Hematopoietic multipotent progenitor cell treated with erythropoietin and hydrocortisone succinate and interleukin-3 and kit ligand, for 6 days (in vitro differentiated cells): ENCODE measurements at regions not wholly inside any gene's neighbourhood (a gene's known extent, or its start where the extent isn't known, plus 50 kb on each side); places are given as distances from the start of the nearest gene placed in this dataset.
A peak's percentile ranks its signal among the peaks of the same experiment; 100 is the strongest.

Experiments used
- DNase-seq: peaks from one replicate; pipeline ENCODE4 v3.0.0-alpha.2; 2015

DNA sequence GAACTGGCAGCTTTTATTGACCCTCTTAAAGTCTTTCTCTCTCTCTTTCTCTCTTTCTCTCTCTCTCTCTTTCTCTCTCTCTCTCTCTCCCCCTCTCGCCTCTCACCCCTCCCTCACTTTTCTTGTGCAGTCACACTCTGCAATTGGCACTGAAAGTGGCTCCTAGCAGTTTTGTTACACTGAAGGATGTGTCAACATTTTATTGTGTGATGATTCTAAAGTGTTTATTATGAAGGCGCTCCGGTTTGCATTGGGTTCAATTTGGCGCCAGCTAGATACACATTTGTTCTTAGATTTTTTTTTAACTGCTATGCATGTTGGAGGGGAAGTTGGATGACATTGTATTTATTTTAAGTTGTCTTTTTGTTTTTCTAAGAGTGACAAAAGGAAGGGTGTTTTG lies 64.0 kb upstream of the CHRM3 start:
- no peak for DNase-seq

DNA sequence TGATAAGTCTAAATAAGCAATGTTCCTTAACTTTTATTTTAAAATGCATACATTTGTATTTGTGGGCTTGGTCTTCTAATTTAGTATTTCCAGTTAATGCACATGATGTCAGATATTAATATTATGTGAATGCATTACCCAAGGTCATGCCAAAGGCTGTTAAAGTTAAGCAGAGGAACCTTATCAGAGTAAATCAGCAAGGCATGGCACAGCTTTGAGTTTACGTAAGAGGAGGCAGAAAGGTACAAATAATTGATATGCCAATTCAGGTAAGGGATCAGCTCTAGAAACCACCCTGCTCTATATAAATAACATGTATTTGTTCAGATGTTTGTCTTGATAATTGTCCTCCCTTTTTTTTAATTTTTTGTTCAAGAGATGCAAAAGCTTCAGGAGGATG lies 64.5 kb upstream of the CHRM3 start:
- no peak for DNase-seq

DNA sequence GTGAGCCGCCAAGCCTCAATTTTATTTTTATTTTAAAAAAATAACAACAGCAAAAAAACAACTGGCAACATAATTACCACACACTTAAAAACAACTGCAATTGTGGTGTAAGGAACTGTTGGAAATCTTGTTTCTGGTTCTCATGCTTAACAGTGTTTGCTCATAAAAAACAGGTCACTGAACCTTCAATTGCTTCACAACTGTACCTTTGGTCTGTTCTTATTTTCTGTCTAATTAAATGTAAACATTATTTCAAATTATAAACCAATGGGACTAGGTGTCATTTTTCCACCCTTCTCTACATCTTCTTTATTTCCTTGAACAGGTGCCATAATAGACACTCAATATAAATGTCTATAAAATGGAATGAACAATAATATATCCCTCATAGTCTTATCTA lies 68.4 kb upstream of the CHRM3 start:
- no peak for DNase-seq

DNA sequence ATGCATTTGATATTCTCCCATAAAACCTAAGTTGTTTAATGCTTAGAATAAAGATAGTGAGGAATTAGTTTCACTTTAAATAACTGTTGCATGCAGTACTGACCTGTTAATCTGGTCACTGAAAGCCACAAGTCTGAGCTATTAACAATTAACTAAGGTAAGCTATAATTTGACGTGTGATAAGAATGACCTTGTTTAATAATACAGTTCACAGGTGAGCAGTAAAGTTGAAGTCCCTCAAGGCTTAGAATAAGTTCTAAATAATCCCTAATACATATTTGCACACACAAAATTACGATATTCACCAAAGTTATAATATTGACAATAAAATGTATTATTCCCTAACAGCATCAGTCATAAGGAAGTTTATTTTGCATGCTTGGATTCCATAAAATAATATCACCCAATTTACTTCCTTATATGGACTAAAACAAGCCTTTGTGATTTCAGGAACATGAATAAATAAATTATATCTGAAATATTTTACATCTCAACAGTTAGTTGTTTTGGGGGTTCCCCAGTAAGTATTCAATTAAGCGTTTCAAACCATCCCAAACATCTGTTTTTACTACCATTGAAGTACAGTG lies 70.6 kb upstream of the CHRM3 start:
- no peak for DNase-seq

DNA sequence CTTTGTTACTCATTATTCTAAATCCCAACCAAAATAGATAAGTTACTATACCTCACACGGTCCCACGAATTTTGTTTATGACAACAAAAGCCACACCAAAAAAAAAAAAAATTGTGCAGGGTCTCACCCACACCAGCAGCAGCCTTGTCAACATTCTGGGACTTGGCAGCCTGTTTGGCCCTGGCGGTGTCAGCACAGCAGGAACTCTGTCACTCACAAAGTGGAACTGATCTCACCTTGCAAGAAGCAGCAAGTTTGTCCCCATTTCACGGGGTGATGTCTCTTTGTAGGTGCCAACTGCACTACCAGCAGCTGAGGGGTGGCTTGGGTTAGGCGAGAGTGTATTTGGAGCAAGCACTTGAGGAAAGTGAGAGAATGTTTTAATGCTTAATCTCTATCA lies 75.0 kb upstream of the CHRM3 start:
- no peak for DNase-seq

DNA sequence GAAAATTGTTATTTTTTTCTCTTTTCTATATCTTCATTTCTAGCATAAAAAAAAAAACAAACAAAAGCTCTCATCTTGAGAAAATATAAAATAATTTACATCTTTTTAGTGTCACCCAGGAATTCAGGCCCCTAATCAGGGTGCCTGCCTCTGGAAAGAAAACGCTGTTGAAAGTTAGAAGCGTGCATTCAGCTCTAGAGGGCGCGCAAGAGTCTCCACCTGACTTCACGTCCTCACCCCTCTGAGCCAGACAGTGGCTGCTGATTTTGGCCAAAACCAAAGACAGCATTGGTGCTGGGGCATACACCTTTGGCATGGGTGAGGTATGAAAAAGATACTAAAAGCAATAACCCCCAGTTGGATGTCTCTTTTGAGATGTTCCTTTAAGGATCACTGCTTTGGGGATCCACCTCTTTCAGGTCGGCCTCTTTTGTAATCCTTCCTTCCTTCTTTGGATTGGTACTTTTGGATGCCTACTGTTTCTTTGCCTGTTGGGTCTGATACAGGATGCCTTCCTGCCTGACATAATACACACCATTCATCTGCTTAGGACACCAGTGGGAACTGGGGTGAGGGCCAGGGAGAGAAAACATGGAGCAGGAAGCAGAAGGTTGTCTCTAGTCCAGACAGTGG lies 77.6 kb upstream of the CHRM3 start:
- DNase-seq = peak; percentile 76

DNA sequence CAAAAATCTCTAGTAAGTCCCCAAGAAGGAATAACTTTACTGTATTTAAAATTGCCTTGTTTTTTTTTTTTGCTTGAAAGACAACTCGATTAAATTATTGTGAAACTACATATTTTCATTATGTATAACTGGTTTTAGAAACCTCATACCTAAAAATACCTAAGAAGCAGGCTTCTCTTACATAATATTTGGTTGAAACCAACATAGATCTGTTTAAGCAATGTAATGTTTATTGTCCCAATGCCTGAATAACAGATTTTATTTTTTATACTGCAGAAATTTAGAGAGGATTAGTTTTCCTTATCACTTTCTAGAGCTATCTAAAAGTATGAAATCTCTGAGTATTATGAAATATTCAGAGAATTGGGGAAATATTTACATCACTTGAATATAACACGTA lies 78.5 kb upstream of the CHRM3 start:
- no peak for DNase-seq

DNA sequence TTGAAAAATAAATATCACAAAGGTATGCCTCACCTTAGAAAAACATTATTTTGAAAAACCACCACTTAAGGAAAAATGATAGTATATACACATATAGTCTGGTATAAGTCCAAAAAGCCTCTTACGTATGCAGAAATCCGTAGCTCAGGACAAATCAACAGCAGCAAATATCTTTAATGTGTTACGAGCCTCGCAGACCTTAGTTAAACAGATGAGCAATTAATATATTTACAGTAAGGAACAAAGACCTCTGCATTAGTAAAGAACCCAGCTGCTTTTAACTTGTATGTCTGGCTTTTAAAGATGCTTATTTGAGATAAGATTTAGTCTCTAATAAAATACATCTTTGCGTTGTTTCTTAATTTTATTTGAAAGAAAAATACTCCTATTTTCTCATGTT lies 79.9 kb upstream of the CHRM3 start:
- DNase-seq = no peak

DNA sequence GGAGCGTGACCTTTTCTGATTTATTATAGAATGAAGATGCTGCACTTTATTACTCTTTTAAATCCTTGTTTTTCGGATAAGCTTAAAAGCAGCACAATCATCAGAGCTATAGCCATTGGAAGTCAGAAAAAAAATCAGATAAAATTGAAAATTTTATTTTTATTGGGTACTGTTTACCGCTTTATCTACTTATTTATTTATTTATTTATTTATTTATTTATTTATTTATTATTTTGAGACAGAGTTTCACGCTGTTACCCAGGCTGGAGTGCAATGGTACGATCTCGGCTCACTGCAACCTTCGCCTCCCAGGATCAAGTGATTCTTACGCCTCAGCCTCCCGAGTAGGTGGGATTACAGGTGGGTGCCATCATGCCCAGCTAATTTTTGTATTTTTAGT lies 83.1 kb upstream of the CHRM3 start:
- DNase-seq = no peak

DNA sequence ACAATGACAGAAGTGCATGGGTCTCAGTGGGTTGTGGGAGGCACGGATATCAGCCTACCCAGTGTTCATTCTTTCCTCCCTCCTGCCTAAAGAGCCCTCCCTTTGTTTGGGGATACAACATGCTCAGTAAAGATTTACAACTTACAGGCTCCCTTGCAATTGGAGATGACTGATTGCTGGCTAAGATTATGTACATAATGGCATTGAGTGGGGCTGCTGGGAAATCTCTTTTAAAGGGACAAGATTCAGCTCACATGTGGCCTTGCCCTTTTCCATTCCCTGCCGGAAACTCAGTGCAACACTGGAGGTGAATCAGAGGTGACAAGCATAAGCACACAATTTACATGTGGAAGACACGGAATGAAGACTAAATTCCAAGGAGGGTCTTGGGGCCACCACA lies 83.7 kb upstream of the CHRM3 start:
- DNase-seq = no peak

DNA sequence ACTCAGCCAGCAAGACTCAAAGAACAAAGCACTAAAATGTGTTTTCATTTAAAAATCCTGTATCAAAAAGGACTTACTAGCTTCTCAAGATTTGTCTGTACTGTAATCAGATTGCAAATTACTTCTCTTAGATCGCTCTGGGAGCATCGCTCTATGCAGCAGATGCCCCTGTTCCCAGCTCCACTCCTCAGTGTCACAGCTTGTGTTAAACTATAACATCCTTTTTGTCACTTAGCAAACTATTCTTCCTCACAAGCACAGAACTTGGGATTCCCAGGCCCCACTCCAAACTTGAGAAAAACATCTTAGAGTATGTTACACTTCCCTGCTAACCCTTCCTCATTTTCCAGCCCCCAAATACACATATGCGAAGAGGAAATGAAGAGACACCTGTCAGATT lies 85.1 kb upstream of the CHRM3 start:
- DNase-seq = no peak

DNA sequence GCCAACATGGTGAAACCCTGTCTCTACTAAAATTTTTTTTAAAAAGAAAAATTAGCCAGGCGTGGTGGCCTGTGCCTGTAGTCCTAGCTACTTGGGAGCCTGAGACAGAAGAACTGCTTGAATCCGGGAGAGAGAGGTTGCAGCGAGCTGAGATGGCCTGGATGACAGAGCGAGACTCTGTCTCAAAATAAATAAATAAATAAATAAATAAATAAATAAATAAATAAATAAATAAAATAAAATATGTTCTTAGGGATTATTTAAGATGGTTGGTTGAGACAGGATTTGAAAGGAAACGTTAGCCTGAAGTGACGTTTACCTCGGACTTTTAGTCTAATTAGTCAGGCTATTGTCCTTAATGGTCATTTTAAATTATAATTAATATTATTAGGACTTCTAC lies 88.5 kb upstream of the CHRM3 start:
- DNase-seq = no peak

DNA sequence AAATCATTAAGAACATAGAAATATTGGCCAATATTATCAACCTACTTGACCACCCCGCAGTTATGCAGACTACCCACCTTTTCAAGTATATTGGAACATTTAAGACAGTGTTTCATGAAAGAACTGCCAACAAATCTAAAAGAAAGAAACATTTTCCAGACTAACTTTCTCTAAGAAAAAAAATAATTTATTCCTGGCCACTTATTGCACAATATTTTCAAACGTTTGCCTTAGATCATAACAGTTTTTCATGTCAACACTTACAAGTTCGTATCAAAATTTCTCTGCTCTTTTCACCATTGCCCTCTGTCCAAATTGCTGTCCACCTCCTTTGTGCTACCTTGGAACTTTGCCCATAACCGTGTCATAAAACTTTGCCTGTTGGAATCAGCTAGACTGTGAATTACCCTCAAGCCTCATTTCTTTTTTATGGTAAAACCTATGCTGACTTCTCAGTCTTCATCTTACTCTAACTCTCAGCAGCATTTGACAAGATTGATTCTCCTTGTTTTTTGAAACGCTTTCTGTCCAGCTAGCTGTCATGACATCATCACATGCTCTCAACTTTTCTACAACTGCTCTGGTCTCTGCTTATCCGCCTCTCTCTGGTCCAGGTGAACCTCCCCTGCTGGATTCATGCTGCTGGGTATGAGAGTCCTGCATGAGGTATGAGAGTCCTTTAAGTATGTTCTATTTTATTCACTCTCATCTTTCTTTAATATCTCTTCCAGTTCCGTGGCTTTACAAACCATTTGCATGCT lies 92.8 kb upstream of the CHRM3 start:
- no peak for DNase-seq

DNA sequence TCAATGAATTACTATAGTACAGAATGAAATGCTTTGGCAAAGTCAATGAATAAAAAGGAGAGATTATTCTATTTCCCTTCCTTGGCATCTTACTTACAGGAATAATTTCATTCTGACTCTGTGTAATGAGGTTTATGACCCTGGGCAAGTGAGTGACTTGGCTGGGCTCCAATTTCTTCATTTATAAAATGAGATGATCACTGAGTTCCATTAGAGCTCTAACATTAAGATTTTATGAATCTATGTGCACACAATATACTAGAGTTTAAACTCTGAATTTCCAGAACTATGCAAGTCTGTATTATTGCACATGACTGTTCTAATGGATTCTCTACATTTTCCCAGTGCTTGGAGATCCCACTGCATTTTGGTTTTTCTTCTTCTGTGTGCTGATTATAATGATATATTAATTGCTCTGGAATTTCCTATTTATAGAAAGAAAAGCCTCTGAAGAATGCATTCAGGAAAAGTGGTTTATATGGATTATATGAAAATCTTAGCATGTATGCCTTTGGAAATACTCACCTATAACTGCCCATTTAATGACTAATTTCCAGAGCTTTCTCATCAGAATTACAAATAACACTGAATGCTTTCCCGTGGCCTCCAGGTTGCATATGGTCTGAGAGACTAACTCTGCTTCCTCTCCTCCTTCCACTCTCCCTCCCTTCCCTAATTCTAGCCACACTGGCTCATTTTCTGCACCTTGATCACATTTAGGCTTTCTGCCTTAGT lies 97.4 kb upstream of the CHRM3 start:
- DNase-seq = no peak

DNA sequence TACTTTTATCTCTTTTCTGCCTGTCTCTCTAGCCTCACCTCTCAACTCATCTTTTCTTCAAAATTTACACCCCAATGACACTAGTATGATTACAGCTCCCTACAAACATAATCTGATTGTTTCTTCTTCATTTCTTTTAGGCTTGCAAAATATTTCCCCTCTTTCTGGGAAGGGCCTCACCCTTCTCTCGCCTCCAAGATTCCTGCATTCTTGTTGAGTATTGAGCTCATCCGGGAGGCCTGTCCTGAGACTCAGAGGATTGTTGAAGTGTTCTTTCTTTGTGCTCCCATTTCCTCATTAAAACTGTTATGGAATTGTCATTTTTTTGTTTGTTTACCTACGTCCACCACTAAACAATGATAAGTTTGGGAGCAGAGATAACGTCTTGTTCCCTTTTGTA lies 99.1 kb upstream of the CHRM3 start:
- no peak for DNase-seq

DNA sequence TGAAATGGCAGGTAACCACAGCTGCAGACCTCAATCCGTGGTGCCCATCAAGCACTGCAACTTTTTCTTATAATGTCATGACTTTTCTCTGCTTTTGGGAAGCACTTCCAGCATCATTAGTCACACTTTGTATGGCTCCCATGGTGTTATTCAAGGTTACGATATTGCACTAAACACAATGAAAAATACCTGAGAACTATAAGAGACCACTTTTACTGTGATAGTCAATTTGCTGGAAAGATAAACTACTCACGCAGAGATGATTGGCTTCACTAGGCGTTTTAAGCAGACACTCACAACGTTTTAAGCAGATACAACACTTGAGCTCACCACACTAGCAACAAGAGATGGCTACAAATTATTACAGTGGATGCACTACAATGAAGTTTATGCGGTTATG lies 103.2 kb upstream of the CHRM3 start:
- DNase-seq = no peak

DNA sequence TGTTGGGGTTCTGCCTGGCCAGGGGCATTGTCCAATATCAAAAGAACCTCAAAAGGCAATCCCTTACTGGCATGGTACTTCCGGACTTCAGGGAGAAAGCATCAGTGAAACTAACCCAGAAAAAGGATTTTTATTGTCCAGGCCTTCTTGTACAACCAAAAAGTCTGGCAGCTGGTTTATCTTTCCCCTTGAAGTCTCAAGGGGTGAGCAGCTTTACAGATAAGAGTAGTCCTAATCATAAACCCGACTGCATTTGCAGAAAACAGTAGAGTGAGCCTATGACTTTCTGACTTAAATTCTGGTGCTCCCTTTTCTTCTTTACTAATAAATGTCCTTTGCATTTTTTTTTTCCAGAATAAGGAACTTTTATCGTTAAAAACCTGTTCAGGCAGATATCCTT lies 104.0 kb upstream of the CHRM3 start:
- no peak for DNase-seq

DNA sequence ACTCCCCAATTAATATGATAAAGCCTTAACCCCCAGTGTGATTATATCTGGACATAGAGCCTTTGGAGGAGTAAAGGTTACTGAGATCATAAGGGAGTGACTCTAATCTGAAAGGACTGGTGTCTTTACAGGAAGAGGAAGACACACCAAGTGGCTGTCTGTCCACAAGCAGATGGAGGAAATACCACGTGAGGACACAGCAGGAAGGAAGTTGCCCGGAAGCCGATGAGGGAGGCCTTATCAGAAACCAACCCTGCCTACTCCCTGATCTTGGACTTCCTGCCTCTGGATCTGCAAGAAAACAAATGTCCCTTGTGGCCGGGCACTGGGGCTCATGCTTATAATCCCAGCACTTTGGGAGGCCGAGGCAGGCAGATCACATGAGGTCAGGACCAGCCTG lies 110.3 kb upstream of the CHRM3 start:
- DNase-seq = peak; percentile 11

DNA sequence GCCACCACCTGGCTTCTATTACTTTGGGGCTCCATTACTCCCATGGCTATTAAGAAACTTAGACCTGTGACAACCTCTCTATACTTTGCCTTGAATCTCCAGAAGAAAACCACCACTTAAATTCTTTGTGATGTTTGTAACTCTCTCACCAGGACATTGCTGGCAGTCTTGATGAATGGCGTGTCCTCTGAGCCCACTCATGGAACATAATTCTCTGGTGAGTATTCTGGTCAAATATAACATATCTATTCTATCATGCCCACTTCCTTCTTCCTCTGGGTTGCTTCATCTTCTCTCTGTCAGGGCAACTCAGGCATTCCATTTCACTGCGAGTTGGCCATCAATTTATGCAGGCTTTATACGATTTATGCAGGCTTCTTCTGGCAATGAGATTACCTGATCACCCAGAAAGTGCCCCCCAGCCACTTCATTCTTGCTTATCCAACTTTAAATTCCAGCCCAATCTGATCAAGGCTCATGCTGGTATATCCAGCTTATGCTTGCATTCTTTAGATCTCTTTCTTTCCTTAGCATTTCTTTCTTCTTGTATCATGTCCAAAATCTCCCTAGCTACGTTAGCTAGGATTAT lies 112.0 kb upstream of the CHRM3 start:
- no peak for DNase-seq

DNA sequence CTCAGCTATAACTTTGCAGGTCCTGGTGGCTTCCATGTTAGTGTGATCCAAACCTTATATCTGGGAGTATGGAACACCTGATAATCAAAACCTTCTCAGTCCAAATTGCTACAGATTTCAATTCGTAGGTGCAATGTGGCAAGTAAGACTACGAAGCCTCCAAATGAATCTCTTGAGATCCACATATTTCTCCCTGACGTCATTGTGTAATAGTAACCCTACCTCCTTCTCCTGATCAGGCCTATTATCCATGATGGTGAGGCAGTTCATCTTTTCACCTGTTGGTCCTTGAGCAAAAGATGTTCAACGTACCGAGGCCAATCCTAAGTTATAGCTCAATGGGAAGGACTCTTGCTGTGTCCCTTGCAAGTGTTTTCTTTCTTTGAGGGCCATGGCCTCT lies 115.9 kb upstream of the CHRM3 start:
- DNase-seq = no peak

DNA sequence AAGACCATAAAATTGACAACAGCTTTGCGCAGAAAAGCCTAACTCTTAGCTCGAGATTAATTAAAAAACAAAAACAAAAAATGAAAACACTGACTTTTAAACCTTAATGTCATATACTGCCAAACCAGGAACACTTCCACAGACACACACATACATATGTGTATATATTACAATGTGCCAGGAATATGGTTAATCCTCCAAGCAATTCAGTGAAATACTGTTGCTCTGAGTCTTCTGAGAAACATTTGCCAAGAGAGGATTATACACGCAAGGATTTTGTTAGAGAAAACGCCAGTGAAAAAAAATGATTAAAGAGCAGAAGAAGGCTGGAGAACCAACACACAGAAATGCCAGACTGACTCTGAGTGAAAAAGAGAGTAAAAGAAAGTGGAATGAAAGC lies 116.7 kb upstream of the CHRM3 start:
- DNase-seq = no peak

DNA sequence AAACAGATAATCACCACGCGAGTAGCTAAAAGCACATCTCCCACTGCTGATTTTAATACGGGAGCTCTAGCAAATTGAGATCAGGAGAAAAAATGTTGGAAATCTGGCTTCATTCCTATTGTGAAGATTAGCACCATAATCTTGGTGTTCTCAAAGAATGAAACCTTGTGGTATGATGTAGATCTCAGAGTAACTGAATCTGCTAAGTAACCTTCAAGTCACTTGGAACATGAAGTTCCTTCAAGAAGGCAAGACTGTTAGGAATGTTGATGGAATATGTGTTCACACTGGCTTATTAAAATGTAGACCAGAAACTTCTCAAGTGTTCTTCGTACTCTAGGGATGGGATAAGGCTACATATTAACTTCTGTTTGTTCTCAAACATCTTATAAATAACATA lies 117.4 kb upstream of the CHRM3 start:
- DNase-seq = no peak

DNA sequence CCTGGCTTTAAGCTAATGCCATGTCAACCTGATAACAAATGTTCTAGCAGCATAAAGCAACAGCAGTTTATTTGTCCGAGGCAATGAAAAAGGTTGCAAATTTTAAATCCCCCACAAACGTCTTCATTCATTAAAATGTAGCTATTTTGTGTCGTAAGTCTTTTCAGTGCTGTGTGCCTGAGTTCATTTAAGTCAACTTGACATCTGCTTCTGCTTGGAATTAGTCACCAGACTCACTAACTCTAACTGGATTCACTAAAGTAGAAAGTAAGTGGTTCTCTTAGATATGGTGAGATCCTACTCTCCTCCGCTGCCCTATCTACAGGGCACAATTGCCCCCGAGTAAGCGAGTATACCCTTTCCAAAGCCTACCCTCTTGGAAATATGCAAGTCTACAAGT lies 118.4 kb upstream of the CHRM3 start:
- DNase-seq = no peak

DNA sequence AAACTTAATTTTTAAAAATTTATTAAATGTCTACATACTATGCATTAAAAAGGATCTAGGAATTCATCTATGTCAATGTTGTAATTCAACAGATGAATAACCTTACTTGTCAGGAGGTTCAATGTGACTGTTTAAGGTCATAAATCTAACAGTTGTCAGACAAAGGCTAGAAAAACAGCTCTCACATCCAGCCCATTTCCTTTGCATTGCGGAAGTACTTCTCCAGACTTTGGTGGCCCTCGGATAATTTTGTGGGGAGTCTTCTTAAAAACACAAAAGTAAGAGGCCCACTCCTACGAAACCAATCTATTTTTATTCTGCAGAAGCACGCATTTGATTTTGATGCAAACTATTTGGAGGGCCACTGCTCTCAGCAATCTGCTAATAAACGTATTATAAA lies 122.6 kb upstream of the CHRM3 start:
- peak; percentile 30 for DNase-seq
